Lower leg skin (tissue), 4 donors: ENCODE measurements at regions not wholly inside any gene's neighbourhood (a gene's known extent, or its start where the extent isn't known, plus 50 kb on each side); places are given as distances from the start of the nearest gene placed in this dataset.

ENCODE experiments used
- DNase-seq, 2 donors: peaks; one replicate each; pipeline ENCODE4 v3.0.0-alpha.2; 2019; ENCODE audit warnings: low spot score in 2 of 2
- H3K4me3 ChIP-seq: fragments of 200-600 bp; sonication (generic); 2 replicates; pipeline ENCODE4 v1.5.1; 2017; ENCODE audit warnings: mild to moderate bottlenecking, low read depth; ENCODE audit not compliant: poor library complexity, severe bottlenecking
- POLR2A ChIP-seq, 2 donors: fragments of 450-650 bp; IDR thresholded peaks; one replicate each; pipeline ENCODE4 v1.6.1; 2016 to 2017; ENCODE audit warnings: antibody characterized with exemption in 2 of 2, mild to moderate bottlenecking in 1 of 2, moderate library complexity in 1 of 2
- WGBS, 2 donors: methylation state at CpG; one replicate each; pipeline ENCODE4 v1.1.5; 2018; 5-methylcytosine and 5-hydroxymethylcytosine counted together
- intact Hi-C: fragments of 100-400 bp; cut with DNase I; formaldehyde crosslinking; loops from one replicate; pipeline ENCODE4 v1.15.0; 2023; ENCODE audit warnings: low total_unique reads
- TF ChIP-seq, protein P1 (sequence below), 3 donors: fragments of 450-650 bp; IDR thresholded peaks; one replicate each; pipeline ENCODE4 v1.5.1; 2016; ENCODE audit warnings: antibody characterized with exemption in 3 of 3, mild to moderate bottlenecking in 3 of 3, moderate library complexity in 2 of 3

DNA sequence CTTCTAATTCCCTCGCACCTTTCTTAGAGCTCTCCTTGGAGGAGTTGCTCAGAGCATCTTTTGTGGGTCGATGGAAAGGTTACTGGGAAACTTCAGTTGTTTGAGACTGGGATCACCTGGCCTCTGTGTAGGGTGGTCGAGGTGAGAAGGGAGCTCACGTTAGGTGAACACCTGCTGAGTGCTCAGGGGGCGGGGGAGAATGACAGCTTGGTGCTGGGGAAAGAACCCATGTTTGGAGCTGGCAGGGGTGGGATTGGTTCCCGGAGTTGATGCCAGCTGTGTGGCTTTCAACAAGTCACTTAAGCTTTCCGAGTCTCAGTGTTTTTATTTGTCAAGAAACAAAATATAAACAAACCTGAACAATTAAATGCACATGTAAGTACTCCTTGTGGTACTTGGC lies 122.3 kb downstream of the GLI2 start:
- H3K4me3 ChIP-seq: no peak overlapping the region
- intact Hi-C loops: no loop called here
- no peak for DNase-seq
- no peak for TF ChIP-seq POLR2A (IDR thresholded peaks at IDR 0.05)
- TF ChIP-seq, protein P1, sequence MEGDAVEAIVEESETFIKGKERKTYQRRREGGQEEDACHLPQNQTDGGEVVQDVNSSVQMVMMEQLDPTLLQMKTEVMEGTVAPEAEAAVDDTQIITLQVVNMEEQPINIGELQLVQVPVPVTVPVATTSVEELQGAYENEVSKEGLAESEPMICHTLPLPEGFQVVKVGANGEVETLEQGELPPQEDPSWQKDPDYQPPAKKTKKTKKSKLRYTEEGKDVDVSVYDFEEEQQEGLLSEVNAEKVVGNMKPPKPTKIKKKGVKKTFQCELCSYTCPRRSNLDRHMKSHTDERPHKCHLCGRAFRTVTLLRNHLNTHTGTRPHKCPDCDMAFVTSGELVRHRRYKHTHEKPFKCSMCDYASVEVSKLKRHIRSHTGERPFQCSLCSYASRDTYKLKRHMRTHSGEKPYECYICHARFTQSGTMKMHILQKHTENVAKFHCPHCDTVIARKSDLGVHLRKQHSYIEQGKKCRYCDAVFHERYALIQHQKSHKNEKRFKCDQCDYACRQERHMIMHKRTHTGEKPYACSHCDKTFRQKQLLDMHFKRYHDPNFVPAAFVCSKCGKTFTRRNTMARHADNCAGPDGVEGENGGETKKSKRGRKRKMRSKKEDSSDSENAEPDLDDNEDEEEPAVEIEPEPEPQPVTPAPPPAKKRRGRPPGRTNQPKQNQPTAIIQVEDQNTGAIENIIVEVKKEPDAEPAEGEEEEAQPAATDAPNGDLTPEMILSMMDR (IDR thresholded peaks at IDR 0.05): no peak
- WGBS, 2 donors: 75 to 77% methylated on average over 7 of the region's 7 CpGs

DNA sequence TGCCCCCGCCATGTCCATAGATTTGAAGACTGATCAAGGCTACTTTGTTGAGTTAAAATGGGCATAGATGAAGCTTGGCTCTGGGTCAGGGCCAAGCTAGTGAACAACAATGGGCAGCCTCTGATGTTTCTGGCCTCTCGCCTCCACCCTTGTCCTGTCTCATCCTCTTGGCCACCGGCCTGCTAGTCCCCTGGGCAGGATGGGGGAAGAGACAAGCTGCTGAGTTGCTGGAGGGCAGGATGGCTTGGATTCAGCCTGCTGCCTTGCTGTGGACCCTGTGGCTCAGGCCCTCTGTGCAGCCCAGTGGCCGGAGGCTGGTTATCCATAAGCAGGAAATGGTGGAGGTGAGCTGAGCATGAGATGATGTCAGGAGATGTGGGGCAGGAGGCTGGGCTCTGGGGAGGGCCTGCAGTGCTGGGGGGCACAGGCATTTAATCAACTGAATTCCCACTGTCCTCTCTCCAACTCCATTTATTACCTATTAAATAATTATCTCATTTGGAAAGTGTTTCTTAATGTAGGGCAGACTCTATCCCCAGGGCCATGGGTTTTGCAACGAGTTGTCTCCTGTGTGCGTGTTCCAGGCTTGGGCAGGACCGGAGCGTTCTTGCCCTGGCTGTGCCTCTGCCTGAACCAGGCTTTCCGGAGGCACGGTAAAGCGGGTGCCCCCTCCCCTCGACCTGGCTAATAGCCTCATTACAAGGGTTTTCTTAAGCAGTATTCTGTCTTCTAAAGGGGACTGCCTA lies 122.9 kb downstream of the GLI2 start:
- TF ChIP-seq, protein P1 (IDR thresholded peaks at IDR 0.05): no peak
- no peak for TF ChIP-seq POLR2A (IDR thresholded peaks at IDR 0.05)
- intact Hi-C loops: no loop called here
- WGBS, 2 donors: 49 to 51% methylated on average over 12 of the region's 12 CpGs
- no peak overlapping the region for H3K4me3 ChIP-seq
- DNase-seq: no peak

DNA sequence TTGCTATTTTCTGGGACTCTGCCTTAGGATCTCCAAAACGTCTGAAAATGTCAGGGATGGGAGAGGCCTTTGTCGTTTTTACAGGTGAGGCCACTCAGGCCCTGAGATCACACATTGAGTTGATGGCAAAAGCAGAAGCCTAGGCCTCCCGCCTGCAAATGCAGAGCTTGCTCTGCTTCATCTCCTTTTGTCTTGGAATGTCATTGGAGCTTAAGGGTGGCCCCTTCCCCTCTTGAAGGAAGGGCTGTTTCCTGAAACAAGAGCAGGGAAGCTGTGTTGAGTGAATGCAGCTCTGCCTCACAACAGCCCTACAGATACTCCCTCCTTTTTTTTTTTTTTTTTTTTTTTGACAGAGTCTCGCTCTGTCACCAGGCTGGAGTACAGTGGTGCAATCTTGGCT lies 123.5 kb downstream of the GLI2 start:
- H3K4me3 ChIP-seq: no peak overlapping the region
- TF ChIP-seq POLR2A (IDR thresholded peaks at IDR 0.05): no peak
- TF ChIP-seq, protein P1 (IDR thresholded peaks at IDR 0.05): no peak
- intact Hi-C loops: no loop called here
- DNase-seq: no peak
- 31 to 36% methylated on average over 4 of the region's 4 CpGs for WGBS, 2 donors

DNA sequence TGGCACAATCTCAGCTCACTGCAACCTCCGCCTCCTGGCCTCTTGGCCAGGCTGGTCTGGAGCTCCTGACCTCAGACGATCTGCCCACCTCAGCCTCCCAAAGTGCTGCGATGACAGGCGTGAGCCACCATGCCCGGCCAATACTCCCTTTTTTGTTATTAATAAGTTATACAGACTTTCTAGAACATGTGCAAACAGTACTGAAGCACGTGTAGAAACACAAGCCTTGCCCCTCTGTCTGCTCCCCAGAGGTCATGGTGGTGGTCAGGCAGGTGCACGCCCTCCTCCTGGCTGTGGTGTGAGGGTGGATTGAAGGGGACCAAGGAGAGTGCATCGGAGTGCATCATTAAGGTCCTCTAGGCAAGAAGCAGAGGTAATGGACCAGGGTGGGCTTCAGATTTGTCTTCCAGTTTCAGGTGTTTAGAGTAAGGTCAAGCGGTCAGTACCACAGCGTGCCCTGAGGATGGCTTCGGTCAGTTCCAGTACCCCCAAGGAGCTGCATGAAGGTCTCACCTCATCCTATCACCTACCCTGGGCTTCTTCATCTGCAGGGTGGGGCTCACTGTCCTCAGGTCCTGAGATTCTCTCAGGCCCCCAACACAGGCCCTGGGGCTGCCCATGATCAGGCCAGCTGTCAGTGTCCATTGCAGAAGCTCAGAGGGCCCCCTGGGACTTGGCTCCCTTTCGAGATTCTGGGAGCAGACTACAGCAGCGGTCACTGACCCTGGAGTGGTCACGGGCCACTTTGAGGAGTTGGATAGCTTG lies 124.3 kb downstream of the GLI2 start:
- no peak for TF ChIP-seq POLR2A (IDR thresholded peaks at IDR 0.05)
- TF ChIP-seq, protein P1 (IDR thresholded peaks at IDR 0.05): no peak
- intact Hi-C loops: no loop called here
- 87 to 90% methylated on average over 14 of the region's 14 CpGs for WGBS, 2 donors
- H3K4me3 ChIP-seq: no peak overlapping the region
- DNase-seq: no peak

DNA sequence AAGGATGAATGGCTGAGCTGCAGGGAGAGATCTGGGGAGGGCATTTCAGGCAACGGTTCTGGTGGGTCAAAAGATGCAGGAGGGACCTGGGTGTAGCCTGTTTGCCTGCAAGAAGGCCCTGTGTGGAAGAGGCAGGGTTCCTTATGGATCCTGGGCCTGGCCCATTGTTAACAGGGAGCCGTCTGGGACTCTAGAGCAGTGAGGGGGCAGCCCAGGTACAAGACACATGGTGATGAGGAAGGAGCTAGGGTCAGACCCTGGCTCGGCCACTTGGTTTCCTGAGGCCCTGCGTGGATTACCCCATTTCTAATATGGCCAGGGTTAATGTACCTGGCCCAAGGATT lies 124.9 kb downstream of the GLI2 start:
- no peak overlapping the region for H3K4me3 ChIP-seq
- intact Hi-C loops: no loop called here
- 89 to 91% methylated on average over 4 of the region's 4 CpGs for WGBS, 2 donors
- no peak for DNase-seq
- TF ChIP-seq, protein P1 (IDR thresholded peaks at IDR 0.05): no peak
- TF ChIP-seq POLR2A (IDR thresholded peaks at IDR 0.05): no peak
